ENCODE measurements at regions not wholly inside any gene's neighbourhood (a gene's known extent, or its start where the extent isn't known, plus 50 kb on each side); places are given as distances from the start of the nearest gene placed in this dataset.
"Not testable (repeated sequence)": the region's sequence is repeated elsewhere in the genome, so short reads cannot be mapped to it uniquely, and the experiment has no call there.

DNA sequence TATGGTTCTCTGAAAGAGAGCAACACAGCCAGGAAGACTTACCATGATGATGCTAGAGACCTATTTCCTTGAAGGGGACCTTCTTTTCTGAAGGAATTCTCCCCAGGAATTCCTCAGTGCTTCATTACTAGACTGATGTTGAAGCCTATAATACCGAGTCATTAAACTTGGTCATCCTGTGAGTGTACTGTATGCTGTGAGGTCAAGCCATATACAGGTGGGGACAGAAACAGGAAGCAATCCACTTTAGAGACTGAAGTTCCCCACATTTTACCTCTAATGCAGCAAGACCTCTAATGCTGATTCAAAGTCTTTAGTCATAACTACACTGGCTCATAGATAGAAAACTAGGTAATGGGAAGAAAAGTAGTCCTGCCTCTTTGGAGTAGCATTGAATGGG is 77.1 kb upstream of the RASEF start:
- in situ Hi-C loops (cut with MboI; ENCODE audit: low sequenced_read_pairs) = loop anchor here (25.0 kb wide), 2 partner anchors 97 to 447 kb away; no protein-coding TSS in a partner anchor

DNA sequence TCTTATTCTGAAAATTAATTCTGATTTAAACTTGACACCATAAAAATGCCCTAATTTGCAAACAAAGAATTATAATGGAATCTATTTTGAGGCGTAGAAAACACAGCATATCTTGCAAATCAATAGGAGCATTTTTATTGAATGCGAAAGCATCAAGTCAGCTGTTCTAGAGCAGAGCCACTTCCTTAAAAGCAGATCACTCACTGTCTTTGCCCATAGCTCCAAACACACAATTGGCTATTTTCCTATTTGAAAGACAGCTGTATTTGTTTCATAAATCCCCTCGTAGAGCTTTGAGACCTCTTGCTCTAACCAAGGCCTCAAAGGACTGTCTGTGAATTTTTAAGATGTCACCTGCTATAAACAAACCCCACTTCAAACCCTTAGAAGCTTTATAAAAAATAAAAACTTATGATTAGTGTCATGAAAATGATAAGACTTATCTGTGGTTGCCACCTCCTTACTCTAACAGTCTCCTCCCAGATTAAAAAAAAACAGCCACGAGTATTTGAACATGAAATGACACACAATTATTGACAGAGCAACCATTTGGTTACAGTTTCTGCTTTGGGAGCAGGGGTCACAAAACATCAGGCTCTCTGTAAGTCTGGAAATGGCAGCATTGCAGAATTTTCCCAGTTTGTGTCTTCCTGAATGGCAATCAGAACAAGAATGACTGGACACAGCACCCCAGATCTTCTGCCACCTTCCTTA is 75.6 kb upstream of the RASEF start:
- in situ Hi-C loops (cut with MboI; ENCODE audit: low sequenced_read_pairs) = loop anchor here (25.0 kb wide), 2 partner anchors 99 to 449 kb away; no protein-coding TSS in a partner anchor

DNA sequence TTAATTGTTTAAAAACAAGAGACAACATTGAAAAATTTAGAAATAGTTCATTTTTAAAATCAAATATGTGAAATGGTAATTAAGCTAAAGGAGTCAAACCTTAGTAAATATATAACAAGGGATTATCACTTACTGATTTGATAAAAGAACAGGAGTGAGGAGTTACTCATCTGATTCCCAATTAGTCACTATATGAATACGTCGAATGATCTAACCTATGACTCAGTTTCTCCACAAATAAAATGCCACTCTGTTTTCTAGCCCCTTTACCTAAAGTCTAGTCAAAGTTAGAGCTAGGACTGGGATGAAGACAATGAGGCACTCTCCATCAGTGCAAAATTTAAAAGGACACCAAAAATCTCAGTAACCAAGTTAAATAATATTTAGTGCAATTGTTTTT is 70.4 kb upstream of the RASEF start:
- in situ Hi-C loops (cut with MboI; ENCODE audit: low sequenced_read_pairs) = loop anchor here (25.0 kb wide), 2 partner anchors 104 to 454 kb away; no protein-coding TSS in a partner anchor

DNA sequence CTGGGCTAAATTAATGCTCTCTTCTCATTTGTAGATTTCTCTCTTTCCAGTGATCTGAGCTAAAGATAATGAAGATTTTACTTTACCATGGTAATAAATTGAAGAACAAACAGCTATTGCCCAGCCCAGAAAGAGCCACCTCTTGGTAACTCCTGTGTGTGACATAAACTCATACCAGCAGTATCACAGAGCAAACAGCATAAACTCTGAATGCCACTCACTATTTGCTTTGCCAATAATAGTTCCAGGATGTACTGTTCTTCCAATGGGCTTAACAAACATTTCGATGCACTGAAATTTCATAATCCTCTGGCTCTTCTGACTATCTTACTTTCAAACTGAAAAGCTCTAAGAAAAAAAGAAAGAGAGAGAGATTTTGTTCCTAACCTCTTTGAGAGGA is 69.8 kb upstream of the RASEF start:
- in situ Hi-C loops (cut with MboI; ENCODE audit: low sequenced_read_pairs) = loop anchor here (25.0 kb wide), 2 partner anchors 105 to 455 kb away; no protein-coding TSS in a partner anchor

GRCh38 chr9:83130541-83130940 is 67.6 kb upstream of the RASEF start:
- in situ Hi-C loops (cut with MboI; ENCODE audit: low sequenced_read_pairs) = loop anchor here (25.0 kb wide), 2 partner anchors 107 to 457 kb away; no protein-coding TSS in a partner anchor

DNA sequence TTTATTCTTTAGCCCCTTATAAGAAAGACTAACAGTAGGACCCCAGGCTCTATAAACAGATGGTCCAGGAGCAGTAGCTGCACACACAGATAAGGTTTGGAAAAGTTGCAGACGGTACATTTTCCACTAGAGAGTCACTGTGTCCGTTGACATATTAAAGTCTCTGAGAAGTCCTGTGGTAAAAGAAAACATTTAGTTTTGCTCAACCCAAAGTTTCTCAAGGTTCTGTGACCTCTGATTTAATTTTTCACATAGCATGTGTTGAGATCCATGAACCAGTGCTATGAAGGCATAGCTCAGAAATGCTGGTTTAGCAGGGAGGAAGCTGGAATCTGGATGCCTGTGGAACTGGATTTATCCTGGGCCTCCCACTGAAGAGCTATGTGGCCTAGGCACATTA is 62.7 kb upstream of the RASEF start:
- in situ Hi-C loops (cut with MboI; ENCODE audit: low sequenced_read_pairs) = loop anchor here (25.0 kb wide), 2 partner anchors 112 to 462 kb away; no protein-coding TSS in a partner anchor

DNA sequence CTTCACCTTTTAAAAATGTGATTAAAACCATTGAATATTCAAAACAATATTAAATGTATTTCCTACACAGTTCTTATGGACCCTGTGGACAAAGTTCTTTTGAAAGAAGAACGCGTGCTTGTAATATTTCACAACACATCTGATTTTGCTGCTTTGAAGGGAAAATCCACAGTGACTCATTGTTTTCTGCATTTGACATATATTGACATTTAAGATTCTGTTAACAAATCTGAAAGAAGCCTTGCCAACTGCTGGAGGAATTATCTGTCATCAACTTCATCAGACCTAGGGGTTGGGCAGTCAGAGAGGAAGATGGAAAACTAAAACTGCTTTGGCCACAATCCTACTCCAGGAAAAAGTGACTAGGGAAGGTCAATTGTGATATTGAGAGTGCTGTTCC is 56.9 kb upstream of the RASEF start:
- in situ Hi-C loops (cut with MboI; ENCODE audit: low sequenced_read_pairs) = no loop called here

DNA sequence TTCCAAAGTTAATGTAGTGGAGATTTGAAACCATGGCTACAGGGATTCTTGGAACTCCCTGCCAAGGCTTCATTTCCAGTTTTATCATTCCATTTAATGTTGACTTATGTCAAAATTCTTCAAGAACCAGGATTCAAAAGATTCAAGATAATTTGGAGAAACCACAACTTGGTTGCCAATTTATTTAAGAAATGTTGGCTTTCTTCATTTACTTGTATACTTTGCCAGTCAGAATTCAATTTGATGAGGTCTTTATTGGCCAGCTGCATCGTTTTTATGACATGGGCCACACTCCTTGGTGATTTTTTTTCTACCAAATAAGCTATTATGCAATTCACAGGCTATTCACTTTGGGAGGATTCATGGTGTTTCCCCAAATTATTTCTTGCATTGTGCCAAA is 53.1 kb upstream of the RASEF start:
- in situ Hi-C loops (cut with MboI; ENCODE audit: low sequenced_read_pairs) = no loop called here

GRCh38 chr9:83113445-83113844 is 50.5 kb upstream of the RASEF start:
- in situ Hi-C loops (cut with MboI; ENCODE audit: low sequenced_read_pairs) = not testable (repeated sequence)

All from HL-60/S4 (cell line).